ENCODE measurements at regions not wholly inside any gene's neighbourhood (a gene's known extent, or its start where the extent isn't known, plus 50 kb on each side); places are given as distances from the start of the nearest gene placed in this dataset.

DNA sequence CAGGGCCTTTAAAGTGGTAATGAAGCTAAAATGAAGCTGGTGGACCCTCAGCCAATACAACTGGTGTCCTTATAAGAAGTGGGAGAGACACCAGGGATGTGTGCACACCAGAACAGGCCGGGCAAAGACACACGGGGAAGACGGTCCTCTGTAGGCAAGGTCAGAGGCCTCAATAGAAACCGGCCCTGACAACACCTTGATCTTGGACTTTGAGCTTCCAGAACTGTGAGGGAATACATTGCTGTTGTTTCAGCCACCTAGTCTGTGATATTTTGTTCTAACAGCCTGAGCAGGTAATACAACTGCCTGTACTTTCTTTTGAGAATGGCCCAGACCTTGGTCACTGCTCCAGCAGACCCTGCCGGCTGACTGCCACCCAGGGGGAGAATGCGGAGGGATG lies 65.6 kb upstream of the FZD7 start:
- no peak for DNase-seq (ENCODE audit: insufficient read length, low spot score)
- no peak for FAIRE-seq

DNA sequence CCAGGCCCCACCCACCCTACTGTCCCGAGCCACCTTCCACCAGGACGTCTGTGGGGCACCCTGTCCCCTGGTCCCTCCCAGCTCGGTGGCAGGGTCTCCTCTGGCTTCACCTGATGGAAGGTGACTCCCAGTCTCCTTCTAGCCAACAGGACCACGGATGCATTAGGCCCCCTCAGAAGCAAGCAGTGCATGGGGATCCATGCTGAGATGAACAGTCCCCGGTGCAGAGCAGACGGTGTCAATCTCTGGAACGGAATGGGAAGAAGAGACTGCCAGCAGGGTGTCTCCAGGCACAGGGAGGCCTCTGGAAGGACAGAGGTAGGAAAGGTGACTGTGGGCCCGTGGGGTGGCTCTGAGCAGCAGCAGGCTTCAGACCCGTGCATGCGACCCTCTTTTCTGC lies 65.2 kb upstream of the FZD7 start:
- FAIRE-seq (no peak), DNase-seq (ENCODE audit: insufficient read length, low spot score) (no peak)

GRCh38 chr2:201969241-201969937 lies 64.3 kb upstream of the FZD7 start:
- FAIRE-seq = no peak

GRCh38 chr2:201969938-201970785 lies 63.5 kb upstream of the FZD7 start:
- no peak for DNase-seq (ENCODE audit: insufficient read length, low spot score)
- no peak for FAIRE-seq

More at GRCh38 chr2:201969241-201969937, 64.3 kb upstream of the FZD7 start:
- DNase-seq (ENCODE audit: insufficient read length, low spot score) = no peak

- DNase-seq (ENCODE audit: insufficient read length, low spot score) (no peak), FAIRE-seq (no peak)
Measured at GRCh38 chr2:201970786-201971108, 62.9 kb upstream of the FZD7 start.

- DNase-seq (ENCODE audit: insufficient read length, low spot score) (peak; percentile 51), FAIRE-seq (no peak)
Measured at GRCh38 chr2:201971531-201972228, 62.0 kb upstream of the FZD7 start.

DNA sequence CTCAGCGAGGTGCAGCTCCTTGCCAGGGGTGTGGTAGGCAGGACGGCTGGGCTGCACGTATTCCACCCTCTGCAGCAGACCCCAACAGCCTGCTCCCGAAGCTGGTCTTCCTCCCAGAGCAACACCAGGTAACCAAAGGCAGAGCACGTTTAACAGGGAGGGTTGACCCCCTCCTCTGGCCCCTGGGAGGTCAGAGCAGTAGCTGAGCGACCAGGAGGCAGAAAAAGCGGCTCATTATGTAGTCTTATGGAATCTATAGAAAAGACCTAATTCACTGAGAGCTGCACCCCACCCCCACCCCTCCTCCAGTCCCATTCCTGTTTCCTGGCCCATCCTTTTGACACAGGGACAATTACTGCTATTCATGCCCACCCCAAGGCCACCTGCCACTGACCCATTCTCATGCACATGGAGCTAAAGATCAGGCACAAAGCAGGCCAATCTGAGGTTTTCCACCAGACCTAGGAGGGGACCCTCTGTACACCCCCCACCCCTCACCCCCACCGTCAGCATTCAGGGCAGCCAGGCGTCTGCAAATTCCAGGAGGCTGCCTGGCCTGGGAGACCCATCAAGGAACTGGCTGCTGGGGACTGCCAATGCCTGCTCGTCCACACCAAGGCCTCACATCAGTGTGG lies 60.9 kb upstream of the FZD7 start:
- no peak for DNase-seq (ENCODE audit: insufficient read length, low spot score)
- no peak for FAIRE-seq

DNA sequence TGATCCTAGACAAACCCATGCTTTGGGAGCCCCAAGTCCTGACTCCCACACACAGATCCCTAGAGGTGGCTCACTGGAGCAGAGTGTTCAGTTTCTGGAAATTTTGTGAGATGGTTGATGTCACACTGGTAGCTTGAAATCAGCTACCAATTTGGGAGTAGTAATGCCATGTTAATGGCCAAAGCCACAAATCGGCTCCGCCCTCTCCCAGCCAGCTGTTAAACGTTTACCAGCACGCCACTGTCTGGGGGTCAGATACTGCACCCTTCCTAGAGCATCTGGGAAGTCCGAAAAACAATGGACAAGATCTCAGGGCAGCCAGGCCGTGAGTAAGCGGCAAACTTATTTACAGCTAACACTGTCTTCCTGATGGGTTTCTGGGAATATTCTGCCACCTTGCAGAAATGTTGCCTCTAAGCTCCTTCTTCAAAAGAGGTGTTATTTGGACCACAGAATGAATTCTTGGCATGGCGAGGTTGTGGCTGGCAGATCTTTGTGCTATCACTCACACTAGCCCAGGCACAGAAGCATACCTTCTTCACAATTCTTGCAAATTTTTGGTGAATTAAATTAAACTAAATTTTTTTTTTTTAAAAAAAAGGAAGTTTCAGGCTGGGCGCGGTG lies 60.2 kb upstream of the FZD7 start:
- no peak for DNase-seq (ENCODE audit: insufficient read length, low spot score)
- no peak for FAIRE-seq

- FAIRE-seq (no peak), DNase-seq (ENCODE audit: insufficient read length, low spot score) (no peak)
Measured at GRCh38 chr2:201974171-201975100, 59.2 kb upstream of the FZD7 start.

DNA sequence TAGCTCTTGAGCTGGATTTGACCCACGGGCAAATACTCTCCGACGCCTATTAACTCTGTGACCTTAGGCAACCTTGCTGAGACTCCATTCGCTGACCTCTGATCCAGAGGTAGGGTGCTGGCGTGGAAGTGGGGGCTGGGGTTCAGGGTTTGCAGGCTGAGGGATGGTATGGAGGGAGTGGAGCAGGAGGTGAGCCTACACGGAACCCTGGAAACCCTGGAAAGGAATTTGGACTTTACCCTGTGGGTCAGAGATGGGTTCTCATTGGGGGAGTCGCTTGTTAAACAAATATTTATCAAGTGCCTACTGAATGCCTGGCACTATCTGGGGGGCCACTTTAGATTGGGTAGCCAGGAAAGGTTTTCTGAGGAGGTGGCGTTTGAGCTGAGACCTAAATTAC lies 58.2 kb upstream of the FZD7 start:
- DNase-seq (ENCODE audit: insufficient read length, low spot score) (no peak), FAIRE-seq (no peak)

DNA sequence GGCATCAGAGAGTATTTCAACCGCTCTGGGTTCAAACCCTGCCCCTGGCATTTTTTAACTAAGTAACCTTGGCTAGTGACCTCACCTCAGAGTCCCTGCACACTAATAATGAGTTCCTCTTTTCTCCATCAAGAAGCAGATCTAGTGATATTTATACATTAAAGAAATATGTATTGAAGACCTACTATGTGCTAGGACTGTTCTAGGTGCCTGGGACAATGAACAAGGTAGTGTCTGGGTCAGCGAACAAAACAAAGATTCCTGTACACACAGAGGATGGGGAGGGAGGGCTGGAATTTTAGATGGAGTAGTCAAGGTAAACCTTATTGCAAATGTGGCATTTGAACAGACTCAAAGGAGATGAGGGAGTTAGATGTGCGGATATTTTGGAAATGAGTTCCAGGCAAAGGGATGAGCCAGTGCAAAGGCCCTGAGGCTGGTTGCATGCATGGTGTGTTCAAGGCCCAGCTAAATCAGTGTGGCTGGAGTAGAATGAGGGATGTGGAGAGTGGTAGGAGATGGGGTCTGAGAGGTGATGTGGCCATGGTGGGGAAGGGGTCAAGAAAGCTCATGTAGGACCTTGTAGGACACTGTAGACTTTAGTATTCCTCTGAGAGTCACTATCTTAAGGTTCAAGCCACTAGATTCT lies 57.6 kb upstream of the FZD7 start:
- FAIRE-seq = no peak
- DNase-seq (ENCODE audit: insufficient read length, low spot score) = no peak

GRCh38 chr2:201977651-201978050 lies 56.0 kb upstream of the FZD7 start:
- FAIRE-seq (no peak), DNase-seq (ENCODE audit: insufficient read length, low spot score) (no peak)

DNA sequence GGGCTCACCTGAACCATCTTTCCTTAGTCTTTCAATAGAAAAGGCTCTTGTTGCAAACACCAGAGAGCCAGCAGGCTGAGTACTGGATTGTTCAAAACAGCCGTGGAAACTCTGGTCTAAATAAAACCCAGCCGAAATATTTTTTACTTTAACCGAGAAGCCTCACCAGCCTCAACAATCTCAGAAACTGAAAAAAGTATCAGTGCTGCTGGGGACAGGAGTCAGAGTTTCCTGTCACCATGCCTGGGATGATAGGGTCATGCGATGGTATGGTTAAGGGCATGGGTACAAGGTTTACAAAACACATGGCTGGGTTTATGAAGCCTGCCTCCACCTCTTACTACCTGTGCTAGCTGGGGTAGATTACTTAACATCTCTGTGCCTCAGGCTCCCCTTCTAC lies 55.3 kb upstream of the FZD7 start:
- DNase-seq (ENCODE audit: insufficient read length, low spot score) (no peak), FAIRE-seq (no peak)

DNA sequence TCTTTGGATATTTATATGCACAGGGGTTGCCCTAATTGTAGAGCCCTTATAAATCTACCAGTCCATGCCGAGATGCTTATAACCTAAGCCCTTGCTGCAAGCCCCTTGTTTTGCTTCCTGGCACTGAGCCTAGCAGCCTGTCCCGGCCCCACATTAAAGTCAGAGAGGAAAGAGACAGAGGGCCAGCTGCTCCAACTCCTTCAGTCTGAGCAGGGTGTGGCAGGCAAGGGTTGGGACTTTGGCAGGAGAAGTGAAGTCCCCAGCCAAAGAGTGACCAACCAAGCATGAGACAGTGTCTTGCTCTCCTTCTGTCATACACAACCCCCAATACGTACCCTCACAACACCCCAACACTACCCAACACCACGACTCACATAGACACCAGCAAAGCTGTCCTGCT lies 54.7 kb upstream of the FZD7 start:
- FAIRE-seq = no peak

GRCh38 chr2:201980389-201980821 lies 53.2 kb upstream of the FZD7 start:
- no peak for FAIRE-seq

More for the DNA sequence above, 54.7 kb upstream of the FZD7 start:
- no peak for DNase-seq (ENCODE audit: insufficient read length, low spot score)

DNA sequence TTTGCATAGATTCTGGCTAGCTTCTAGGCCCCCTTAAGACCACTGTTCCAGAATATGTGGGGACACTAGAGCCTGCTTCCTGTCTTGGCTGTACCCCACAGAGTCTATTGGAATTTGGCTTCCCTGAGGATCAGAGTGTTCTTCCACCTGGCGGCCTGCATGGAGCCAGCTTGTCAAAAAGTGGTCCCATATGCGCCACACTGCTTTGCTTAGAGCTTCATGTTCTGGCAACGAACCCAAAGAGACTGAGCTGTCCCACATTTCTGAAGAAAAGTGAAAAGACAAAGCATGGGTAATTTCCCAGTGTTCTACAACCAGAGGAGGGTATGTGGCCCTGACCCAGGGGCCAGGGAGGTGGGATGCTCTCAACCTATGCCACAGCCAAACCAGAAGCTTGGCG lies 52.7 kb upstream of the FZD7 start:
- no peak for FAIRE-seq
- DNase-seq (ENCODE audit: insufficient read length, low spot score) = no peak

More at GRCh38 chr2:201980389-201980821, 53.2 kb upstream of the FZD7 start:
- DNase-seq (ENCODE audit: insufficient read length, low spot score) = no peak

DNA sequence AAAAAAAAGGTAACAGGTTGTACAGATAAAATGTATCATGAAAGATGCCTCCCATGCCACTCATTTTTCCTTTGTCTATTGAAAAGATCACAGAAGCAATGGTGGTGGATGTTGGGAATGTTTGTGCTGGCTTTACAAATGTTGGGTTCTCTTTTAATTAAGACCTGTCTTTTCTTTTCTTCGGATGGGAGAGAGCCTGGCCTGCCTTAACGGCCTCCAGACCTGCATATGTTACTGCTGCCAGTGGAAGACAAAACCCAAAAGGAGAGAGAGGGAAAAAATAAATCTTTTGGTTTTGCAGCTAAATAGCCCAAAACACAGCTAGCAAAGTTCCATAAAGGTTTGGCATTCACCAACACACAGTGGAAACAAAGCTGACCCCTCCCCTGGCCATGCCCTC lies 50.5 kb upstream of the FZD7 start:
- DNase-seq (ENCODE audit: insufficient read length, low spot score) (no peak), FAIRE-seq (no peak)

DNA sequence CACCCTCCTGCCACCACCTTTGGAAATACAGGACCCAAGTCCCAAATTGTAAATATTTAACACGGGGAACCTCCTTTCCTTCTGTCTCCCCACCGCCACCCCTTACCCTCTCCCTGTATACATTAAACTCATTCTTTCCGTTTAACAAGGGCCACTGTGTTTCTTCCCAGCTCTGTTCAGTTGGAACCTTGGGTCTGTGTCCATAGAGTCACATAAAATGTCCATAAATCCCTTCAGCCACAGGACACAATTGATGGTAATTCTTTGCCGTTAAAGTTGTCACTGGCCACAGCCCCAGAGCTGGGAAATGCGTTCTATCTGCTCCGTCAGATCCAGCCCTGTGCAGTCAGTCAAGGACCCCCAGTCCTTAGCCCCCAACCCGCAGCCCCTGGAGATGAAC lies 49.9 kb upstream of the FZD7 start:
- DNase-seq (ENCODE audit: insufficient read length, low spot score) = no peak
- no peak for FAIRE-seq
